Hematopoietic multipotent progenitor cell (in vitro differentiated cells): ENCODE measurements at regions not wholly inside any gene's neighbourhood (a gene's known extent, or its start where the extent isn't known, plus 50 kb on each side); places are given as distances from the start of the nearest gene placed in this dataset.
"Not testable (repeated sequence)": the region's sequence is repeated elsewhere in the genome, so short reads cannot be mapped to it uniquely, and the experiment has no call there.

Source experiments
- DNase-seq, 3 donors: peaks; one replicate each; pipeline ENCODE4 v3.0.0-alpha.2; 2011 to 2015; ENCODE audit warnings: low read depth in 2 of 3, low spot score in 2 of 3

DNA sequence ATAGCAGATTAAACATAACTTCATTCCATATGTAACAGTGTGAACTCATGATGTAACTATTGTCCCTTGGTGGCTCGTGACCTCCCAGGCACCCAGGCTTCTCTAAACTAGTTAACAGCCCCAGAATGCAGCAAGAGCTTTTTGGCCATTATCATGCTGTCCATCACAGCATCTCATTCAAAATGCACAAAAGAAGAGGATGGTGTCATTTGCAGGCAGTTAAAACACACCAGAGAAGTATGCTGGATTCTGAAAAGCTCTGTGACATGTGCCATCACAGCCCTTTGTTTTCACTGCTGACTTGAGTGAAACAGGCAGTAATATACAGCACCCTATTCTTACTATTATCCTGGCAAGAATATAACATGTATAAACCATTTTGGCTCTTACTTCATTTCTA is 117.6 kb upstream of the CHMP2B start:
- DNase-seq: no peak

DNA sequence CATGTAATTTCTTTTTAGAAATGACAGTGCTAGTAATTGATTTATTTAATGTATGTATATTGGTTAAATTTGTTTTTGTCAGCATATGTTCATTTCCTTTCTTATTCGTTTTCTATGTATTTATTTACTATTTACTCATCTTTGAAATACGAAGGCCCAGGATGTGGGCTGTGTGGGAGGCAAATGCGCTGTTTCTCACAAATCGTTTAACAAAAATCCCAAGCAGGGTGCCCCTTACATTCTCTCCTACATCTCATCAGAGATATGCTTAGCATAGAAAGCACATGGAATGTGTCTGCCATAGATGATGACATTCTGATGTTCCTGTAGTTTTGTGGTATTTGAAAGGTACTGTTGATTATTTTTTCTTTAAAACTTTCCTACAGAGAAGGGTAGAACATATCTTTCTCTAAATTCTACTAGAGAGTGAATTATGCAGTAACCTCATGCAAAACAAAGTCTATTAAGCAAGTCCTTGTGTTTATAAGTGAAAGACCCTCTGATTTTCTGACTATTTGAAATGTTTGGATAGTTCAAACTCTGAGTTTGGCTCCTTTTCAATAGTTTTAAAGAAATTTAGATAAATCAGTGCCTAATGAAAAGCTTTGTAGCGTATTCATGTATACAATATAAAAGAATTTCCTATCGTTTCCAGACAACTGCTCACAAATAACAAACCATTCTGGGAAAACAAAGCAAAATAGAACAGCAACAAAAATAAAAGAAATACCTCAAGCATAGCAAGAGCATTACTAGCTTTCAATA is 111.1 kb upstream of the VGLL3 start:
- no peak for DNase-seq

DNA sequence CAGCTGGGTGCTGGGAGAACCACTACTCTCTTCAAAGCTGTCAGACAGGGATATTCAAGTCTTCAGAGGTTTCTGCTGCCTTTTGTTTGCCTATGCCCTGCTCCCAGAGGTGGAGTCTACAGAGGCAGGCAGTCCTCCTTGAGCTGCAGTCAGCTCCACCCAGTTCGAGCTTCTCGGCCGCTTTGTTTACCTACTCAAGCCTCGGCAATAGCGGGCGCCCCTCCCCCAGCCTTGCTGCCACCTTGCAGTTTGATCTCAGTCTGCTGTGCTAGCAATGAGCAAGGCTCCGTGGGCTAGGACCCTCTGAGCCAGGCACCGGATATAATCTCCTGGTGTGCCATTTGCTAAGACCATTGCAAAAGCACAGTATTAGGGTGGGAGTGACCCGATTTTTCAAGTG is 106.8 kb upstream of the VGLL3 start:
- DNase-seq: not testable (repeated sequence)

DNA sequence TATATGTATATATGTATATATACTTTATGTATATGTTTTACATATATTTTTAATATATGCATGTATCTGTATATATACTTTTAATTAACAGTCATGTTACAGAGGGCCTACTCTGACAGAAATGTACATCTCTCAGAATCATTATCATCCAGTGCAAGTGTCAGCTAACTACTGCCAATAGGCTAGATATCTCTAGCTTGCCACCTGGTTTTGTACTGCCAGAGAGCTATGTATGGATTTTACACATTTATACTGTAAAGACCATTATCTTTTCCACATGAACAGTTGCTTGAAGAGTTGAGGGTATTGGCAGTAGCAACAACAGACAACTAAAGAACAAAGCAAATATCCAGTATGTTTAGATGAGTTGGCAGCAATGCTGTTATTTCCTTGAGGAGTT is 99.7 kb upstream of the VGLL3 start:
- no peak for DNase-seq

DNA sequence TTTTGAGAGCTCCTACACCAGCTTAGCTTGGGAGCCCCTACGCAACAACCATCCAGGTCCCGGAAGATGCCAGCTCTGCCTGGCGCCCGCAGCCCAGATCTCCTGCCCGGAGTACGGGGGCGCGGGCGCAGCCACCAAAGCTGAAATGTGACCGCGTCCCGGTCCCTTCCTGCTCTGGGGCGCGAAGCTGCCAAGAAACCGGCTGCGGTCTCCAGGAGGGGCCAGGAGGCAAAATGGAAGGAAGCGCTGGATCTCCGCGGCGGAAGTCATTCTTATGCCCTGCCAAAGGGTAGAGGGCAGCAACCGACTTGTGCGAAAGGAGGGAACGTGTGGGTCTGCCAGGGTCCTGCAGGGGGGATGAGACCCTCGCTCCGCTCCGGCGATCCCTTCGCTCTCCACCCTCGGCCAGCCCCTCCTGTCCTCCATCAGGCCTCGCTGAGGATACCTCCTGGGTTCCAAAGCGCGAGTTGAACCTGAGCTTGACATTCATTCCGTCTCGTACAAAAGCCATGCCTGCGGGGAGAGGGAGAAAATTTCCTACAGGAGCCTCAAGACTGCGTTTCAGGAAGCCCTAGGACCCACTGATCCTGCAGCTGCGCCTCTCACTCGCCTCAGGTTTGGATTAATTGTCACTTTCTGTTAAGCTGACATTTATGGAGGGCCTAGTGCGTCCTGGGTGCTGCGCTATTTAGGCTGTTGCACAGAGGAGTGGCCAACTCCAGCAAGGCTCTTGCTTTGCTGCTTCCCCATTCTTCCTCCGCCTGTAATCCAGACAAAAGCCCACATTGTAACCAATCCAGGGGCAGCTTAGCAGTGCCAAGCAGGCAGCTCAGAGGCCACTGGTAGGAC is 98.3 kb upstream of the VGLL3 start:
- DNase-seq: peak in 2 of 3 donors; percentile 66 to 83

DNA sequence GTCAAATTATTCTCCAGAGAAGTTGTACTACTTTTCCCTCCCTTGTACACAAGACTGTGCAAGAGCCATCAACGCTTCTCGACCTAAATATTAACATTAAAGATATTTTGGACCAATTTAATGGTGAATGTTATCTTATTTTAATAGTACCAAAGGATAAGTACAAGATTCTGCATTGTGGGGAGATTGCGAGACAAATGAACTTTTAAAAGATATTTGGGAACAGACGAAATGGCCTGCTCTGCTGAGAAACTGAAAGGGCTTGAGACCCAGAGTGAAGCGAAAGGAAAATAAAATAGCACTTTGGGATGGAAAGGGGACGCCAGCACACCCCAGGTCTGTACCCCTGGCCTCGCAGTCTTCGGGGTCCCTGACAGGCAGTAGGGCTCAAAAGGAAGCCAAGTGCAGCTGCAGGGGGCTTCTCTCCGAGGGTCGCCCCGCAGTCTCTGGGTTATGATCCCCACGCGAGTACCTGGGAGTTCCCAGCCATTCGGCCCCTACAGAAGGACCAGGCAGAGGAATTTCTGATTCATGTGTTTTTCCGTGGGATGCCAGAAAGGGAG is 97.6 kb upstream of the VGLL3 start:
- DNase-seq: peak in 1 of 3 donors; percentile 12

DNA sequence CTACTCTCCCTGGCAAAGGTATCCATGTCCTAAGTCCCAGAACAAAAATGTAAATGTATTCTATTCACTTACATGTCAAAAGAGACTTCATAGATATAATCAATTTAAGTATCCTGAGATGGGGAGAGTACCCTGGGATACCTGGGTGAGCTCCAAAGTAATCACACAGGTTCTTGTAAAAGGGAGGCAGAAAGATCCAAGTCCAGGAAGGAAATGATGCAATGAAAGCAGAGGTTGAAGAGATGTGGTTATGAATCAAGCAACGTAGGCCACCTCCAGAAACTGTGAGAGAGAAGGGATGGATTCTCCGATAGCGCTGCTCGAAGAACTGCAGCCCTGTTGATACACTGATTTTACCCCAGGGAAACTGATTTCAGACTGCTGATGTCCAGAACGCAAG is 93.9 kb upstream of the VGLL3 start:
- no peak for DNase-seq

DNA sequence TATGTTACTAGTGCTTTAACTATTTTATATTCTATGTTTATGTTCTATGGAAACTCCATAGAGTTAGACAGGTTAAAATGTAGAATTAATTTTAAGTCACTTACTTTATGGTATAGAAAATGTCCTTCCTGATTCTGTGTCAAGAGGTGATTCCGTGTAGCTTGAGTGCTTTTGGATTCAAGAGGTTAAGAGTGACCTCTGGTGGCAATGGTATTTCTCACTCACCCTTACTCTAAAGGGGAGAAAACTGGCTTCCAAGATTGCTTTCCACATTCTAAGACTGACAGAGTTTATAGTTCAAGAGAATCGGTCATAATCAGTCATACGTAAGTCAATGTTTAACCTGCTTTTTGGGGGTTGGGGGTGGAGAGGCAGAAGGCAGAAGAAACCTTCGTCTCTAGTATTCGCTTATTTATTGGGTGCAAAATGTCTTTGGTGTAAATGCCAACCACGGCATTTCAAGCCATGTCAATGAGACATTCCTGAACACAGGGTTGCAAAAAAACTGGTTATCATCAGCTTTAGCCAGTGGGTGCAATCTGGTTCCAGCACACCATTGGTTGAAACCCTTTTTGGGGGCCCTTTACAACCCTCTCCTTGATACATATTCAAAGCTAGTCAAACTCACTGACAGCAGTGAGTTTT is 92.0 kb upstream of the VGLL3 start:
- DNase-seq: peak in 2 of 3 donors; percentile 58 to 81

DNA sequence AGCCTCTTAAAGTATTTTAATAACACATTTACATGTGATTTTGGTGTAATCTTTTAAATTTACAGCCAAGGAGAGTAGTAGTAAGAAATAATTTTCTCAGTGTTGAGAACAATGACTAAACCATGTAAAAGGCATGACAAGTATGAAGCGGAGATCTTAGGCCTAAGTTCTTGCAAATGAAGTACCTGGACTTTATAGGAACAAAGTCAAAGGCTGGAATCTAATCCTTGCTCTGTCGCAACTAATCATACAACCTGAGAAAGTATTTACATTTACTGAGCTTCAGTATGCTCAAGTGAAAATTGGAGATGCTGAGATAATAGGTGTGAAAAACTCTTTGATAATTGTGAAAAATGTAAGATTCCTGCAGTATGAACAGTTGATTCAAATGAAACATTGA is 86.4 kb upstream of the VGLL3 start:
- no peak for DNase-seq

DNA sequence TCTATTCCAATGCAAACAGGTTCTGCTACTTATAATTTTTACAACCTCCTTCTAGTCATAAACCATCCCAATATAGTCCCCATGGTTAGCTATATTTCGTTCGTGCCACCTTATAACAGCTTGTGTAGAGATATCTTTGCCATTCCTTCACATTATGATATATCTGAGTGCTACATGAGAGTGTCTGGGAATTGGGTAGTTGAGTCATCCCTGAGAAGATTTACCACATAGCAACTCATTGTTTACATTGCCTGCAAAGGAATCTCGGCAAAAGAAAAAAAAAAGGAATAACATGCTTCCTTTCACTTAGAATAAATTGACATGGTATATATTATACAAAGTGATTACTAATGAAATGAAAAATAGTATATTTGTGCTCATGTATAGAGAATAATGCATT is 86.0 kb upstream of the VGLL3 start:
- DNase-seq: no peak

DNA sequence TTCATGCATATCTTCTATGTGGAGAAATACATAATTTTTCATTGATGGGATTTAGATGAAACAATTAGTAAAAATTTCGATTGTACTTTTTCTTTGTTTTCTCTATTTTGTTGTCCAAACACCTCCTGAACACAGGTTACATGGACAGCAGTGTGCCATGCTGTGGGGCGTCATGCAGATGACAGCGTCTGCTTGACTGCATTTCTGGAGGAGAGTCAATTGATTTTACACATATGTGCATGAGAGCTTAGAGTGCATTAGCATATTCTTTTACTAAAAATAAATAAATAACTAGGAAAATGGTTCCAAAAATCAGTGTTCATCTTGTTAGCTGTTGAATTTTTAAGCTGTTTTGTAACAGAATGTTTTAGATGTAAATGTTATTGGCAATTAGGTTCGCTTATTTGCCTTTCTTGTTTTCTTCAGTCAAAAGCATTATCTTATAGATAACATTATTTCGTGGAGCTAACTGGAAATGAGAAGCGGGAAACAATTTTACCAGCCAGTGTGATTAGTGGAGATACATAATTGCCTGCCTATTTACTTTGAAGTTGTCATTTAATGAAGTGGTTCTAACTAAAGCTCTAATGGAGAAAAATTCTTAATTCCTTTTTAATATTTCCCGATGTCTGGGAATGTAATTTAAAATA is 82.7 kb upstream of the VGLL3 start:
- no peak for DNase-seq

DNA sequence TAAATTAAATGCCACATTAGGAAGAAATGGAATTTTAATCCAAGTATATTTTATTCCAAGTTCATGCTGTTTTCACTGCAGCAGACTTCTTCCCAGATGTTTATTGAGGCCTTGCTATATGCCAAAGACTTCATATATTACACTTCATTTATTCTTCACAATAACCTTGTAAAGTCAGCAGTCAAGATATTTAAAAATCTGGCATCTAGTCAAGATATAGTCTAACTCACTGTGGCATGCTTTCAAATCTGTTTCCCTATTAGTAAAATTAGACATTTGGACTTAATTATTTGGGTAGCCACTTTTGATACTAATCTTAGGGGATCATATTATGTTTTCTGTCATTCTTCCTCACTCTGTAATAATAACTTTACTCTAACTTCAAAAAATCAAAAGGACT is 81.5 kb upstream of the VGLL3 start:
- no peak for DNase-seq

DNA sequence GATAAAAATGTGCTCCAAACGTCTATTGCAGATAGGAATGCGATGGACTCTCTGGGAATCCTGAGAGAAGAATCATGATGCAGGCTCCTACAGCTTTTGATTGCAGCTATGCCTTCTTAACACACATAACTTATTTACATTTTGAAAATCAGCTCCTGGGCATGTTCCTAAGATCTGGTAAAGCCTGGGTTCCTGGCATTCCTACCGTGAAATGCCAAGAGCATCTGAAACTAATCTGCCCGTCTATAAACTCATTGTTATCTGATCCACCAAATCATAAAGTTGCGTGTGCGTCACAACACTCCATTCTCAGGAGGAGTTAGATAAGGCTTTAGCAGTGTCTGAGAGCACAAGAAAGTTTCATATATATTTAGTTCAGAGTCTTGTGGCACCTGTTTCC is 79.0 kb upstream of the VGLL3 start:
- DNase-seq: no peak

DNA sequence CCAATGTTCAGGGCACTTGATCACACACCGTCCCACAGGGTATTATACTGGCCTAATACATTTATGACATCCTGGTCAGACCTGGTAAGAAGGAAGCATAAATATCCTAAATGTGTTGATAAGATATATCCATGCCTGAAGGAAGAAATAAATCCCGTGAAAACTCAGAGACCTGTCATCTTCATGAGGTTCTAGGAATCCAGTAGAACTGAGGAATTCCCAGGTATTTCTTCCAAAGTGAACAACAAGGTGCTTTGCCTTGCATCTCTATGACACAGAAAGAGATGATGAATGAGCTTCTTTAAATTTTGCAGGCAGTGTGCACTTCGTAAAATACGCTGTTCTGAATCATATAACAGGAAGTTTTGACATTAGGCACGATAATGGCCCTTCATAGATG is 78.1 kb upstream of the VGLL3 start:
- DNase-seq: no peak

DNA sequence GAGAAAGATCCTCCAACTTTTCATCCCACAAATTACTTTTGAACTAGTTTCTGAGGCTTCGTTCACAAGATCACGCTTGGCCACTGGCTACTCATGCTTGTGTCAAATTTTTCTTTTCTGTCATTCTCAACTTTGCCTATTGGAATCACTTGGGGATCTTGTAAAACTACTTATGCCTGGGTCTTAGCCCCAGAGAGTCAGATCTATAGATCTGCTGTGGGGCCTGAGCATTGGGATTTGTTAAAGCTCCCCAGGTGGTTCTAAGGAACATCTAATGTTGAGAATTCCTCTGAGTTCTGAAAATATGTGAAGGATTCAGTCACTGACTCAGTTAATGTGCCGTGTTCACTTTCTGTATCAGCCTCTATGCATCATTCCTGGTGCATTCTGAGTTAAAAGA is 71.7 kb upstream of the VGLL3 start:
- DNase-seq: no peak

DNA sequence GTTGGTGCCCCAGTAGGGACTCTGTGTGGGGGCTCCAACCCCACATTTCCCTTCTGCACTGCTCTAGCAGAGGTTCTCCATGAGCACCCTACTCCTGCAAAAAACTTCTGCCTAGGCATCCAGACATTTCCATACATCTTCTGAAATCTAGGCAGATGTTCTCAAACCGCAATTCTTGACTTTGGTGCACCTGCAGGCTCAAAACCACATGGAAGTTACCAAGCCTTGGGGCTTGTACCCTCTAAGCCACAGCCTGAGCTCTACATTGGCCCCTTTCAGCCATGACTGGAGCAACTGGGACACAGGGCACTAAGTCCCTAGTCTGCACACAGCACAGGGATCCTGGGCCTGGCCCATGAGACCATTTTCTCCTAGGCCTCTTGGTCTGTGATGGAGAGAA is 66.5 kb upstream of the VGLL3 start:
- no peak for DNase-seq

DNA sequence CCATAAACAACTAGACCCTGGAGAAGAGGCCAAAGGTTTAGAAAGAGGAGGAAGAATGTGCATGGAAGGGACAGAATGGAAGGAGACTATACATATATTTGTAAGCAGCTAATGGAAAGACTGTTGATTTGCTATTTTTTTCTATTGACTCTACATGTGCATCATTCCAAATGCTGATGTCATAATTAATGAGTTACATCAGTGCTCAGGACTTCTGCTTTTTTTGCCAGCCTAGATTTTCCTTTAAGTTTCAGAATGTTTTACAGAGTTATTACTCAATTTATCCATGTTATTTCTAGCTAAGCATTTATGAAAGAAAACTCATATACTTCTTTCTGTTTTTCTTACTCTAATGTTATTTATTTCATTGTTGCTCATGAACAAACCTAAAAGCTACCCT is 62.6 kb upstream of the VGLL3 start:
- DNase-seq: no peak

DNA sequence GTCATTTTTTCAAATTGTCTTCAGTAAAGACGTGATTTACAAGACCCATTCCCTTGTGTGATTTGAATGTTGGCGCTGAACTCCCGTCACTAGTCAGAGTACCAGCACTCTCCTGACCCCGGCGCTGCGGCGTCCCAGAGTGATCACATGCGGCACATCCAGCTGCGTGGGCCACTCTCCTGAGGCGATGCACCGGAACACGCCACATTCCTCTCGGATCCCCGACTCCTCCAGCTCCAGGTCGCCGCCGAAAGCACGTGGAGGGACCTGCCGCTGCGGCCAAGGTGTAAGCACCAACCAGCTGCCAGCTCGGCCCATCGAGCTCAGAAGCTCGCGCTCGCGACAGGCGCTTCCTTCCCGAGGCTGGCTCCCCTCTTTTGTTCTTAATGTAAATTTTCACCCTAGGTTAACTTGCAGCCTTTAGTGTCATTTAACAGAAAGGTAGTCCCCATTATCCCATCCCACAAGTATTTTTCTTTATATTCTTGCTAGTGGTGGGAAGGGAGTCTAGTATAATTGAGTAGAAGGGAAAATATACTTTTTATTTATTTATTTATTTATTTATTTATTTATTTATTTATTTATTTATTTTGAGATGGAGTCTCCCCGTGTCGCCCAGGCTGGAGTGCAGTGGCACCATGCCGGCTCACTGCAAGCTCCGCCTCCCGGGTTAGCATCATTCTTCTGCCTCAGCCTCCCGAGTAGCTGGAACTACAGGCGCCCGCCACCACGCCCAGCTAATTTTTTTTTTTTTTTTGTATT is 61.7 kb upstream of the VGLL3 start:
- no peak for DNase-seq

DNA sequence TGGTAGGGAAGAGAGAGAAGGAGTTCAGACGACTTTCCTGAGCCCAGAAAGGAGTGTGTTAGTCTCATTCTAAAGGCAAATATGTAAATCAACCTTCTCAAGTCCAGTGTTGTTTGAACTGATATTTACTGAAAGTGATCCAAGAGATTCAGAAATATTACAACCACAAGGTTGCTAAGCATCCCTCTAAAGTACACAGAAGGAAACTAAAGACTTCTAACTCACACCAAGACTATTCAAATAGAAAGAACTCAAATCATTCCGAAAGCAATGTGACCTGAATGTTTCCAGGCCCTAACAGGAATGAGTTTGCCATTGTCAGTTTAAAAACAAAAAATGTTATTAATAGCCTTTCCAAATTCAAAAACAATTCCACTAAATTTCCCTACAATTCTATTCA is 56.9 kb upstream of the VGLL3 start:
- no peak for DNase-seq

DNA sequence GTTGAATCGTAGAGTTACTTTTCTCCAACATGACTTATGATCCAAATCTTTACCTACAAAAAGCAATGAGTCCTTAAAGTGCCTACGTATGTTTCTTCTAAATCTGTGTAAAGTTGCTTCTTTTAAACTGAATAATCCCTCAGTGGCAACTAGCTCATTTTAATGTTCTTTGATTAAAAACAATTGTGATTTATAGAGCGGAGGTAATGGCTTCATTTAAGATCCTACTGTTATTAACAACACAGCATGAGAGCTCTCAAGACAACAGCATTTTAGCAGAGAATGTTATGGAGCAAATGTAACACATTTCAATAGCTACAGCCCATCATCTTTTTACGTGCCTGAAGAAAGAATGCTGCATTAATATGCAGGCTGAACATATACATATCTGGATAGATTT is 55.3 kb upstream of the VGLL3 start:
- no peak for DNase-seq
